ENCODE measurements at regions not wholly inside any gene's neighbourhood (a gene's known extent, or its start where the extent isn't known, plus 50 kb on each side); places are given as distances from the start of the nearest gene placed in this dataset.
A peak's percentile ranks its signal among the peaks of the same experiment; 100 is the strongest.

DNA sequence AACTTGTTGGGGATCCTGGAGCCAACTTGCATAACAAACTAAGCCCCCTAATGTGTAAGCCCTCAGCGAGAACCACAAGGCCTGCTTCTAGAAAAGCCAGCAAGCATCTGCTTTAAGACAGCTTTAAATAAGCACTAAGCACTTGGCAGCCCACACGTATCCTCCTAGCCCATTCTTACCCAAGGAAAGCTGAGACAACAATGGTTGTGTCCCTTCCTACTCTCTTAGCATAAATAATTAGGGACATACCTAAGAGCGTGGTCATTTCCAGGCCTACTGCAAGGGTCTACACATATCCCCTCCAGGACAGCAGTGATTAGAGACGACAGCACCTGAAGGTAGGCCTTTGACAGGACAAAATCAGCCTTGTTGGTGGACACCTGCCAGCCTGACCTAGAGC is 322.8 kb upstream of the PPARGC1A start:
- H3K27me3 ChIP-seq (ENCODE audit: insufficient read depth, poor library complexity, severe bottlenecking) = no peaks in the 10 kb centered on the region
- no peak for DNase-seq (ENCODE audit: low read depth in 1 of 2, low spot score in 1 of 2)

DNA sequence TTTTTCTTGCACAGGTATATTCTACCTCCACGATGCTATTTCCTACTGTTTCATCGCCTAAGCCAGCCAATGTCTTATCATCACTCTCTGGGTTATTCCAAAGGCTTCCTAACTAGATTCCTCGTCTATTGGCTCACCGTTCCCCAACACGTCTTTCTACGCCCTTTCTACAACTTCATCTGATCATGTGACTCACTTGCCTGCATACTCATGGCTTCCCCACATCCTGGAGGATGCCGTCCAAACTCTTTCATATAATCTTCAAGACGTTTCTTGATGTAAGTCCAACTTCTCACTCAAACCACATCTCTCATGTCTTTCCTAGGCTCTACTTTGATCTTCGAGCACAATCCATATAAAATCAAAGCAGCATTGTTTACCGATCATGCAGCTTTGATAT is 322.0 kb upstream of the PPARGC1A start:
- no peak for TF ChIP-seq POLR2AphosphoS5 (IDR thresholded peaks at IDR 0.05; ENCODE audit: low read depth)
- no peak for TF ChIP-seq GABPA (IDR thresholded peaks at IDR 0.05; ENCODE audit: low read depth)
- Histone ChIP-seq H3K27me3 (ENCODE audit: insufficient read depth, poor library complexity, severe bottlenecking) (no peaks in the 10 kb centered on the region), H3K4me3 (replicated peaks; ENCODE audit: insufficient read depth, low read length) (no peak overlapping the region), H3K27ac (replicated peaks) (no peak overlapping the region)
- no peak for DNase-seq (ENCODE audit: low read depth in 1 of 2, low spot score in 1 of 2)

More for the DNA sequence above, 322.8 kb upstream of the PPARGC1A start:
- TF ChIP-seq GABPA (IDR thresholded peaks at IDR 0.05; ENCODE audit: low read depth) = no peak
- no peak for TF ChIP-seq SPI1 (IDR thresholded peaks at IDR 0.05; ENCODE audit: borderline replicate concordance, low read depth)
- no peak for TF ChIP-seq CTCF (IDR thresholded peaks at IDR 0.05; ENCODE audit: insufficient read depth, low read length)
- TF ChIP-seq, protein P1, sequence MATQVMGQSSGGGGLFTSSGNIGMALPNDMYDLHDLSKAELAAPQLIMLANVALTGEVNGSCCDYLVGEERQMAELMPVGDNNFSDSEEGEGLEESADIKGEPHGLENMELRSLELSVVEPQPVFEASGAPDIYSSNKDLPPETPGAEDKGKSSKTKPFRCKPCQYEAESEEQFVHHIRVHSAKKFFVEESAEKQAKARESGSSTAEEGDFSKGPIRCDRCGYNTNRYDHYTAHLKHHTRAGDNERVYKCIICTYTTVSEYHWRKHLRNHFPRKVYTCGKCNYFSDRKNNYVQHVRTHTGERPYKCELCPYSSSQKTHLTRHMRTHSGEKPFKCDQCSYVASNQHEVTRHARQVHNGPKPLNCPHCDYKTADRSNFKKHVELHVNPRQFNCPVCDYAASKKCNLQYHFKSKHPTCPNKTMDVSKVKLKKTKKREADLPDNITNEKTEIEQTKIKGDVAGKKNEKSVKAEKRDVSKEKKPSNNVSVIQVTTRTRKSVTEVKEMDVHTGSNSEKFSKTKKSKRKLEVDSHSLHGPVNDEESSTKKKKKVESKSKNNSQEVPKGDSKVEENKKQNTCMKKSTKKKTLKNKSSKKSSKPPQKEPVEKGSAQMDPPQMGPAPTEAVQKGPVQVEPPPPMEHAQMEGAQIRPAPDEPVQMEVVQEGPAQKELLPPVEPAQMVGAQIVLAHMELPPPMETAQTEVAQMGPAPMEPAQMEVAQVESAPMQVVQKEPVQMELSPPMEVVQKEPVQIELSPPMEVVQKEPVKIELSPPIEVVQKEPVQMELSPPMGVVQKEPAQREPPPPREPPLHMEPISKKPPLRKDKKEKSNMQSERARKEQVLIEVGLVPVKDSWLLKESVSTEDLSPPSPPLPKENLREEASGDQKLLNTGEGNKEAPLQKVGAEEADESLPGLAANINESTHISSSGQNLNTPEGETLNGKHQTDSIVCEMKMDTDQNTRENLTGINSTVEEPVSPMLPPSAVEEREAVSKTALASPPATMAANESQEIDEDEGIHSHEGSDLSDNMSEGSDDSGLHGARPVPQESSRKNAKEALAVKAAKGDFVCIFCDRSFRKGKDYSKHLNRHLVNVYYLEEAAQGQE (IDR thresholded peaks at IDR 0.05; ENCODE audit: insufficient replicate concordance, low read depth) = no peak
- TF ChIP-seq POLR2AphosphoS5 (IDR thresholded peaks at IDR 0.05; ENCODE audit: low read depth) = no peak
- H3K4me3 ChIP-seq (replicated peaks; ENCODE audit: insufficient read depth, low read length) = no peak overlapping the region
- no peak overlapping the region for H3K27ac ChIP-seq (replicated peaks)

- Histone ChIP-seq H3K4me3 (replicated peaks; ENCODE audit: insufficient read depth, low read length) (no peak overlapping the region), H3K27me3 (ENCODE audit: insufficient read depth, poor library complexity, severe bottlenecking) (no peaks in the 10 kb centered on the region), H3K27ac (replicated peaks) (no peak overlapping the region)
- no peak for TF ChIP-seq SPI1 (IDR thresholded peaks at IDR 0.05; ENCODE audit: borderline replicate concordance, low read depth)
- no peak for TF ChIP-seq GABPA (IDR thresholded peaks at IDR 0.05; ENCODE audit: low read depth)
- TF ChIP-seq POLR2AphosphoS5 (IDR thresholded peaks at IDR 0.05; ENCODE audit: low read depth) = no peak
- TF ChIP-seq, protein P1 (IDR thresholded peaks at IDR 0.05; ENCODE audit: insufficient replicate concordance, low read depth) = no peak
- no peak for TF ChIP-seq CTCF (IDR thresholded peaks at IDR 0.05; ENCODE audit: insufficient read depth, low read length)
- peak in 1 of 2 experiments; percentile 7 for DNase-seq (ENCODE audit: low read depth in 1 of 2, low spot score in 1 of 2)
Observed at GRCh38 chr4:24210332-24210902, 320.6 kb upstream of the PPARGC1A start.

- TF ChIP-seq, protein P1 (IDR thresholded peaks at IDR 0.05; ENCODE audit: insufficient replicate concordance, low read depth) = no peak
- no peak for TF ChIP-seq SPI1 (IDR thresholded peaks at IDR 0.05; ENCODE audit: borderline replicate concordance, low read depth)
- no peaks in the 10 kb centered on the region for H3K27me3 ChIP-seq (ENCODE audit: insufficient read depth, poor library complexity, severe bottlenecking)
Observed at GRCh38 chr4:24209906-24210305, 320.1 kb upstream of the PPARGC1A start.

More at GRCh38 chr4:24209906-24210305, 320.1 kb upstream of the PPARGC1A start:
- Histone ChIP-seq H3K4me3 (replicated peaks; ENCODE audit: insufficient read depth, low read length) (no peak overlapping the region), H3K27ac (replicated peaks) (no peak overlapping the region)
- DNase-seq (ENCODE audit: low read depth in 1 of 2, low spot score in 1 of 2) = no peak

Measured in HL-60 (cell line).